Activated T-cell treated with anti-CD3 and anti-CD28 coated beads, Interleukin-2, amount 50 U/mL, for 4 hours (primary cell): ENCODE measurements at regions not wholly inside any gene's neighbourhood (a gene's known extent, or its start where the extent isn't known, plus 50 kb on each side); places are given as distances from the start of the nearest gene placed in this dataset.
"Not testable (repeated sequence)": the region's sequence is repeated elsewhere in the genome, so short reads cannot be mapped to it uniquely, and the experiment has no call there.

Experiments used
- ATAC-seq, 2 donors: fragments of 200-7000 bp; cut with Tn5 transposase; one replicate each; pipeline ENCODE4 v1.10.0; 2021
- DNase-seq: peaks from one replicate; pipeline ENCODE4 v3.0.0-alpha.2; 2020
- H3K27me3 Mint-ChIP-seq: one replicate; pipeline ENCODE4 v1.8.0; 2021; ENCODE audit warnings: low read depth, mixed read lengths
- H3K36me3 Mint-ChIP-seq: one replicate; pipeline ENCODE4 v1.8.0; 2022; ENCODE audit warnings: mixed read lengths; ENCODE audit not compliant: insufficient read depth
- H3K4me1 Mint-ChIP-seq: one replicate; pipeline ENCODE4 v1.8.0; 2021; ENCODE audit warnings: low read depth, mixed read lengths
- H3K4me3 Mint-ChIP-seq: one replicate; pipeline ENCODE4 v1.8.0; 2021; ENCODE audit warnings: mild to moderate bottlenecking, moderate library complexity, mixed read lengths
- H3K9me3 Mint-ChIP-seq: one replicate; pipeline ENCODE4 v1.8.0; 2021; ENCODE audit warnings: mixed read lengths

DNA sequence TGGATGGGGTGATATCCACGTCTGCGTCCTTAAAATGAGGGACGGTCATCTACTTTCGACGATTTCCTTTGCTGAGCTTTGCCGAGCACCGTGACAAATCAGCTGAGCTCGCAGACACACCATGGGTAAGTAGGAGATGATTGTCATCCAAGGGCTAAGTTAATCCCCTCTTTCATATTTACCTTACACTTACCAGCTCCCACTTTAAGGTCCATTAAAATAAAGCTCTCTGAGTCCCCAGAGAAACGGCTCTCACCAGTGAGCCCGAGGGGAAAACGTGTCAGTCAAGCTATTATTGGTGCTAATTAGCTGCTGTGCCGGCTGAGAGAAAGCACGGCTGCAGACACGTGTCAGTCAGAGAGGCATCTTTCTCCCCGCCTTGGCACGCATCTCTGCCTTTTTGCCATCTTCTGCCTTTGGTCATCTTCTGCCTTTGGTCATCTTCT is 72.2 kb downstream of the CRLF2 start:
- no peaks in the 10 kb centered on the region for H3K9me3 Mint-ChIP-seq
- ATAC-seq (no peak), DNase-seq (no peak)
- H3K36me3 Mint-ChIP-seq = no peaks in the 10 kb centered on the region
- no peak overlapping the region for H3K4me3 Mint-ChIP-seq
- no peaks in the 10 kb centered on the region for H3K4me1 Mint-ChIP-seq
- H3K27me3 Mint-ChIP-seq = no peaks in the 10 kb centered on the region

DNA sequence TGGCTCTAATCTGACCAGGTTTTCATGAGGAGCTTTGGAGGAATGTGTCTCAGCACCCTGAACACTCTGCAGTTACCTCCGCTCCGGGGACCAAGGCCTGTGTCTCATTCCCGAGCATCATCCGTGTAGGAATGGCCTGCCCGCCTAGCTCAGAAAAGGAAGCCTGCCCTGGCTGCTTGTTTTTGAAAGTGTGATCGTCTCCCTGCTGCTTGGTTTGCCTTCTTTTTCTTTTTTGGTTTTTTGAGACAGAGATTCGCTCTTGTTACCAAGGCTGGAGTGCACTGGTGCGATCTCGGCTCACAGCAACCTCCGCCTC is 73.3 kb downstream of the CRLF2 start:
- no peaks in the 10 kb centered on the region for H3K4me1 Mint-ChIP-seq
- no peaks in the 10 kb centered on the region for H3K9me3 Mint-ChIP-seq
- H3K36me3 Mint-ChIP-seq = no peaks in the 10 kb centered on the region
- ATAC-seq (no peak), DNase-seq (no peak)
- no peak overlapping the region for H3K4me3 Mint-ChIP-seq
- H3K27me3 Mint-ChIP-seq = no peaks in the 10 kb centered on the region

DNA sequence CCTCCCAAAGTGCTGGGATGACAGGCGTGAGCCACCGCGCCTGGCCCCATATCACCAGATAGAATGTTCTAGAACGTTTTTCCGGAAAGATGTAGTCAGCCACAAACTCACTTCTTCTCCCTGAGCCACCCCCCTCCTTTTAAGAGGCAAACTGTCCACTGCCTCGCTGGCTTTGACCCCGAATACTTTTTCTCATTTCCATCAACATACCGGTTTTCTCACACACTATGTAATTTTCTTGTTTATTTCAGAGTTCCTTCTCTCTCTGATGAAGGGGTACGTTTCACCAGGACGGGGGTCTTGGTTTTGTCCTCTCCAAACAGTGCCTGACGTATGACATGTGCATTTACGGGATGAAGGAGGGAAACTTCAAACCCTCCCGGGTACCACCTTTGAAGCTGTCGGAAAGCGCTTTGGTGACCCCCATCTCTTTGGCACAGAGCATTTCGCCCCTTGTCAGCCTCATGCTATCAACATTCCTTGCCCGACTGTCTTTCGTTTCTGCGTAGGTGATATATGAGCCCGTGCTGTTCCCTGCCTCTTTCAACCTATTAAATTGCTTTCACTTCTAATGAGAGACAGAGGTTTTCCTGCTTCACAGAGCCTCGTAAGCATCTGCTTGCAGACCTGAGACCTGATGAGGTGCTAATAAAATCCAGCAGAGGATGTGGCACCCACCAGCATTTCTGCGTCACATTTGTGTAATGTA is 73.8 kb downstream of the CRLF2 start:
- no peaks in the 10 kb centered on the region for H3K27me3 Mint-ChIP-seq
- H3K4me1 Mint-ChIP-seq = no peaks in the 10 kb centered on the region
- H3K9me3 Mint-ChIP-seq = no peaks in the 10 kb centered on the region
- no peak overlapping the region for H3K4me3 Mint-ChIP-seq
- no peaks in the 10 kb centered on the region for H3K36me3 Mint-ChIP-seq
- ATAC-seq (no peak), DNase-seq (no peak)

DNA sequence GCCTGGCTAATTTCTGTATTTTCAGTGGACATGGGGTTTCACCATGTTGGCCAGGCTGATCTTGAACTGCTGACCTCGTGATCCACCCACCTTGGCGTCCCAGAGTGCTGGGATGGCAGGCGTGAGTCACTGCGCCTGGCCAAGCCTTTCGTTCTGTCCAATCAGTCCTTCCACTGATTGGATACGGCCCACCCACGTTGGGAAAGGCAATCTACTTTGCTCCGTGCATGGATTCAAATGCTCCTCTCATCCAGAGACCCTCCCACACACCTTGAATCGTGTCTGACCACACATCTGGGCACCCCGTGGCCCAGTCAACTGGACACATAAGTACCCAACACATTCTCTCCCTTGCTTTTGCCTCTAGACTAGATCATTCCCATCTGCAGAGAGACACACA is 74.9 kb downstream of the CRLF2 start:
- ATAC-seq (no peak), DNase-seq (no peak)
- no peaks in the 10 kb centered on the region for H3K4me1 Mint-ChIP-seq
- H3K36me3 Mint-ChIP-seq = no peaks in the 10 kb centered on the region
- no peaks in the 10 kb centered on the region for H3K27me3 Mint-ChIP-seq
- H3K4me3 Mint-ChIP-seq = no peak overlapping the region
- H3K9me3 Mint-ChIP-seq = no peaks in the 10 kb centered on the region

DNA sequence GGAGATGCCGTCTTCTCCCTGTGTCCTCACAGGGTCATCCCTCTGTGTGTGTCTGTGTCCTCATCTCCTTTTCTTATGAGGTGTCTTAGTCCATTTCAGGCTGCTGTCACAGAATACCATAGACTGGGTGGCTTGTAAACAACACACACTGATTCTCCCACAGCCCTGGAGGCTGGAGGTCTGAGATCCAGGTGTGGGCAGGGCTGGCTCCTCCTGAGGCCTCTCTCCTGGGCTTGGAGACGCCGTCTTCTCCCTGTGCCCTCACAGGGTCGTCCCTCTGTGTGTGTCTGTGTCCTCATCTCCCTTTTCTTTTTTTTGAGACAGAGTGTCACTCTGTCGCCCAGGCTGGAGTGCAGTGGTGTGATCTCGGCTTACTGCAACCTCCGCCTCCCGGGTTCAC is 75.9 kb downstream of the CRLF2 start:
- not testable (repeated sequence) for H3K4me1 Mint-ChIP-seq, H3K36me3 Mint-ChIP-seq, H3K4me3 Mint-ChIP-seq, H3K27me3 Mint-ChIP-seq, ATAC-seq, DNase-seq, H3K9me3 Mint-ChIP-seq

DNA sequence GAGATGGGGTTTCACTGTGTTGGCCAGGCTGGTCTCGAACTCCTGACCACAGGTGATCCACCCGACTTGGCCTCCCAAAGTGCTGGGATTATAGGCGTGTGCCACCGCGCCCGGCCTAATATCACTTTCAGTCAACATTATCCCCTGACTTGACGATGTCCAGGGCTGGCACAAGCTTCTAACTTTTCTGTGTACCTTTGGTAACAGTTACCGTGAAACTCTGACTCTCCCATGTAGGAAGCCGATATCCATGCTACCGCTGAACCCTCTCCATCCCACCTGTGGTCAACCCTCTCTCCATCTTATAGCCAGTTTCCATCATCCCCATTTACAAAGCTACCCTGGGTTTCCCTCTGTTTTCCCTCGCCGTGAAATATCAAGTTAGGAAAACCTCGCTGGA is 77.5 kb downstream of the CRLF2 start:
- no peaks in the 10 kb centered on the region for H3K9me3 Mint-ChIP-seq
- H3K36me3 Mint-ChIP-seq = no peaks in the 10 kb centered on the region
- H3K4me1 Mint-ChIP-seq = no peaks in the 10 kb centered on the region
- H3K4me3 Mint-ChIP-seq = no peak overlapping the region
- DNase-seq (no peak), ATAC-seq (no peak)
- H3K27me3 Mint-ChIP-seq = no peaks in the 10 kb centered on the region

DNA sequence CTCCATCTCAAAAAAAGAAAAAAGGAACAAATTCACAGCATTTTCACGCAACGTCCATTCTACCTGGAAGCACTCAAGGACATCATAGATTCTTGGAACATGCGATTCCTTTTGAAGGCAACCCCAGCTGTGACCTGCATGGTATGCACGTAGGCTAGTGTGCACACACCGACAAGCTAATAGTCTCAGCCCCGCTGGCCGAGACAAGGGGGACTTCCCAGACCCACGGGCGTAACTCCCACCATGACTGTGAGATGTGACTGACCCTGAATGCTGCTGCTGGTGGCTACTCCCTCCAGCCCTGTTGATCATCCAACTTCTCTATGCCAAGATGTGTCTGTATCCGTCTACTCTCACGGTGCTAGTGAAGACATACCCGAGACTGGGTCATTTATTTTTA is 78.3 kb downstream of the CRLF2 start:
- DNase-seq (no peak), ATAC-seq (no peak)
- Mint-ChIP-seq H3K4me3 (no peak overlapping the region), H3K36me3 (no peaks in the 10 kb centered on the region), H3K27me3 (no peaks in the 10 kb centered on the region), H3K9me3 (no peaks in the 10 kb centered on the region), H3K4me1 (no peaks in the 10 kb centered on the region)

DNA sequence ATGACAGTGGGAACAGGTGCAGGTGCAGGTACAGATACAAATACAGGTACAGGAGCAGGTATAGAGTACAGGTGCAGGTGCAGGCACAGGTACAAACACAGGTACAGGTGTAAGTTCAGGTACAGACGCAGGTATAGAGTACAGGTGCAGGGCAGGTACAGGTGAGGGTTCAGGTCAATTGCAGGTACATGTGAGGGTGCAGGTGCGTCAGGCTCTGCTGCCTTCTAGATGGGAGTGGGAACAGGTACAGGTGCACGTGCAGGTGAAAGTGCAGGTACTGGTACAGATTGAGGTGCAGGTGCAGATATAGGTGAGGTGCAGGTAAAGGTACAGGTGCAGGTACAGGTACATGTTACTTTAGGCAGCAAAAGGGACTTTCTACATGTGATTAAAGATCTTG is 85.7 kb downstream of the CRLF2 start:
- Mint-ChIP-seq H3K27me3 (peaks cover 26% of the 10 kb centered on the region), H3K4me1 (no peaks in the 10 kb centered on the region), H3K4me3 (no peak overlapping the region), H3K9me3 (no peaks in the 10 kb centered on the region), H3K36me3 (no peaks in the 10 kb centered on the region)
- ATAC-seq (no peak), DNase-seq (no peak)

DNA sequence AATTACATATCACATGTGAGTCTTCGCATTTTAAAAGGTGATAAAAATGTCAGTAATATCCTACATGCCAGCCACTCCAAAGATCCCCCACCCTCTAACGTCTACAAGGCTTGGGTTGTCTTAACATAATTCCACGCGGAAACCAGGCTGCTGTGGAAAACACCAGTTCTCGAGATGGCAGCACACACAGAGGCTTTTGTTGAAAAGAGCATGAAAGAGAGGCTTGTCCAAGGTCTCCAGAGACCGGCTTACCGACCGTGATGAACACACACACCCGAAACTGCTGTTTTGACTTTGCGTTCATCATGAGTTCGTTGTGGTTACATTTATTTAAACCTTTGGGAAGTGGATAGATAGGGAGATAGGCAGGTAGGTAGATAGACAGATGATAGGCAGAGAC is 87.9 kb downstream of the CRLF2 start:
- H3K36me3 Mint-ChIP-seq = no peaks in the 10 kb centered on the region
- peaks cover 36% of the 10 kb centered on the region for H3K27me3 Mint-ChIP-seq
- H3K9me3 Mint-ChIP-seq = no peaks in the 10 kb centered on the region
- no peak overlapping the region for H3K4me3 Mint-ChIP-seq
- no peak for DNase-seq
- no peaks in the 10 kb centered on the region for H3K4me1 Mint-ChIP-seq
- ATAC-seq = no peak

DNA sequence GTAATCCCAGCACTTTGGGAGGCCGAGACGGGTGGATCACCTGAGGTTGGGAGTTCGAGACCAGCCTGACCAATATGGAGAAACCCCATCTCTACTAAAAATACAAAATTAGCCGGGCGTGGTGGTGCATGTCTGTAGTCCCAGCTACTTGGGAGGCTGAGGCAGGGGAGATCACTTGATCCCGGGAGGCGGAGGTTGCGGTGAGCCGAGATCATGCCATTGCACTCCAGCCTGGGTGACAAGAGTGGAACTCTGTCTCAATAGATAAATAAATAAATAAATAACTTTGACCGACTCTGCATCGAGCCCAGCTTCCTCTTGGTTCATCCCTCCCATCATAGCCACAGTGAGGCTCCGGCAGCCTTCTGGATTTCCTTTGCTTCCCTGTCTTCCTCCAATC is 89.6 kb downstream of the CRLF2 start:
- peaks cover 37% of the 10 kb centered on the region for H3K27me3 Mint-ChIP-seq
- H3K36me3 Mint-ChIP-seq, ATAC-seq, DNase-seq, H3K9me3 Mint-ChIP-seq, H3K4me3 Mint-ChIP-seq, H3K4me1 Mint-ChIP-seq: not testable (repeated sequence)

DNA sequence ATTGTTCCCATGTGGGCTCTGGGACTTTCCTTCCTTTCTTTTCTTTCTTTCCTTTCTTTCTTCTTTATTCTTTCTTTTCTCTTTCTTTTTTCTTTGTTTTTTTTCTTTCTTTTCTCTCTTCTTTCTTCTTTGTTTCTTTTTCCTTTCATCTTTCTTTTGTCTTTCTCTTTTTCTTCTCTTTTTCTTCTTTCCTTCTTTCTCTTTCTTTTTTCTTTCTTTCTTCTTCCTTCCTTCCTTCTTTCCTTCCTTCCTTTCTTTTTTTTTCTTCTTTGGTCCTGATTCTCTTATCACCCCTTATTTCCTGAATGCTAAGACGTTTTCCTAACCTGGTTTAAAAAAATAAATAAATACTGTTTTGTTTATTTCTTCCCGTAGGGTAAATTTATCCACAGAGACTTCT is 93.2 kb downstream of the CRLF2 start:
- ATAC-seq (no peak), DNase-seq (no peak)
- H3K9me3 Mint-ChIP-seq = no peaks in the 10 kb centered on the region
- peaks cover 35% of the 10 kb centered on the region for H3K27me3 Mint-ChIP-seq
- no peaks in the 10 kb centered on the region for H3K4me1 Mint-ChIP-seq
- H3K36me3 Mint-ChIP-seq = no peaks in the 10 kb centered on the region
- H3K4me3 Mint-ChIP-seq = no peak overlapping the region

DNA sequence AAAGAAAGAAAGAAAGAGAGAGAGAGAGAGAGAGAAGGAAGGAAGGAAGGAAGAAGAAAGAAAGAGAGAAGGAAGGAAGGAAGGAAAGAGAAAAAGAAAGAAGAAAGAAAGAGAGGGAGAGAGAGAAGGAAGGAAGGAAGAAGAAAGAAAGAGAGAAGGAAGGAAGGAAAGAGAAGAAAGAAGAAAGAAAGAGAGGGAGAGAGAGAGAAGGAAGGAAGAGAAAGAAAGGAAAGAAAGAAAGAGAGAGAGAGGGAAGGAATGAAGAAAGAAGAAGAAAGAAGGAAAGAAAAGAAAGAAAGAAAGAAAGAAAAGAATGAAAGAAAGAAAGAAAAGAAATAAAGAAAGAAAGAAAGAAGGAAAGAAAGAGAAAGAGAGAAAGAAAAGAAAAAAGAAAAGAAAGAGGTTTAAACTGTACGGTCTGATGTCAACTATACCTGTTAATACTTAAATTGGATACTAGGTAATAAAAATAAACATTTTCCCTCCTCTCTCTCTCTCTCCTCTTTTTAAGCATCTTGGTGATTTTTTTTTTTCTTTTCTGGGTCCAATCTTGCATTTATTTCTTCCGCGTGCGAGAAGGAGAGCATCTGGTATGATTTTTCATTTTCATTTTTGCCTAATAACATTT is 93.8 kb downstream of the CRLF2 start:
- Mint-ChIP-seq H3K9me3 (no peaks in the 10 kb centered on the region), H3K27me3 (peaks cover 31% of the 10 kb centered on the region), H3K4me1 (no peaks in the 10 kb centered on the region), H3K36me3 (no peaks in the 10 kb centered on the region), H3K4me3 (no peak overlapping the region)
- ATAC-seq (no peak), DNase-seq (no peak)

DNA sequence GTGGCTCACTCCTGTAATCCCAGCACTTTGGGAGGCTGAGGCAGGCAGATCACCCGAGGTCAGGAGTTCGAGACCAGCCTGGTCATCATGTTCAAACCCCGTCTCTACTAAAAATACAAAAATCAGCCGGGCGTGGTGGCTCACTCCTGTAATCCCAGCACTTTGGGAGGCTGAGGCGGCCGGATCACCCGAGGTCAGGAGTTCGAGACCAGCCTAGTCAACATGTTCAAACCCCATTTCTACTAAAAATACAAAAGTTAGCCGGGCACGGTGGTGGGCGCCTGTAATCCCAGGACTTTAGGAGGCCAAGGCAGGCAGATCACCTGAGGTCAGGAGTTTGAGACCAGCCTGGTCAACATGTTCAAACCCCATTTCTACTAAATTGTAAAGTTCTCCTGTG is 97.0 kb downstream of the CRLF2 start:
- not testable (repeated sequence) for ATAC-seq, DNase-seq, H3K9me3 Mint-ChIP-seq, H3K4me3 Mint-ChIP-seq, H3K4me1 Mint-ChIP-seq, H3K36me3 Mint-ChIP-seq
- peaks cover 21% of the 10 kb centered on the region for H3K27me3 Mint-ChIP-seq

DNA sequence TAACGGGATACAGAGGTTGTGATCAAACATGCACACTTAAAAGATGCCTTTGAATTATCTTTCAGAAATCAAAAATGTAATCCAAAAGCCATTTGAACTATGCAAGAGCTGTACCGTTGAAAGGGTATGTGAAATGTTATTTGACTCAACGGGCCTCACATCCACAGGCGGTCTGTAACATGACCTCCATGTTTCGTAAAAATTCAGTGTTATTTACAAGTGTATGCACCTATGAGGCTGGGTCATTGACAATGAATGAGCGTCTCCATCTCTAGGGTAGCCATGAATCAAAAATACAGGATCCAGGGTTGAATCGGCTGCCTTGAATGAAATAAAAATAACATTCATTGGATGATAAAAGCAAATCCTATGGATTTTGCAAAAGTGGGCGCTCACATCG is 100.1 kb downstream of the CRLF2 start:
- Mint-ChIP-seq H3K27me3 (peaks cover 22% of the 10 kb centered on the region), H3K4me3 (no peak overlapping the region)

DNA sequence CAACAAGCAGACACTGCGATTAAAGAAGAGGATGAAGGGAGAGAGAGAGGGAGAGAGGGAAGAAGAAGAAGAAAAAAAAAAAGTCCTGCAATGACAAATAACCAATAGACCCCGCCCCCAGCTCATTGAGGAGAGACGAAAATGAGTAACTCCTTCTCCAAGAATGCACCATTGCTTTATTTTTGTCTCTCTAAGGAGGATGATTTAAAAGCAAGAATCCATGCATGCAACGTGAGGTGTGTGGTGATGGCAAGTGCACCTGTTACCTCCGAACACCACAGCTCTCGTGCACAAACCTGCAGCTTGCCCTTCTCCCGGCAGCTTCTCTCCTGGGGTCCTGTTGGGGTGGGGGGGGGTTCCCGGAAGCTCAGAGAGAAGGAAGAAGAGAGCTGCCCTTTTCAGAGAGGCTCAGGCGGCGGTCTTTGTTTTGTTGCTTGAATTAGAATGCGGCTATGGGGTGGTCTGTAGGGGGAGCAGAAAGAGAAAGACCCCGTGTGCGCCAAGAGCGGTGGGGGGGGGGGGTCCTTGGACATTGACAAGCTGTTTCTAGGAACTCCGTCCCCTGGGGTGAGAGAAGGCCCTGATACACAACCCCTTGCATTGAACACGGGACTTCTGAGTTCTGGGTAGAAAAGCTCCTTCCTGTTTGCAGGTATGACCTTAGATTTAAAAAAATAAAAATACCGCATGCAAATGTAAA is 100.7 kb downstream of the CRLF2 start:
- ATAC-seq = no peak
- Mint-ChIP-seq H3K9me3 (no peaks in the 10 kb centered on the region), H3K27me3 (peaks cover 21% of the 10 kb centered on the region), H3K4me1 (peaks cover 5% of the 10 kb centered on the region), H3K4me3 (no peak overlapping the region), H3K36me3 (no peaks in the 10 kb centered on the region)
- no peak for DNase-seq

More for the DNA sequence above, 100.1 kb downstream of the CRLF2 start:
- Mint-ChIP-seq H3K9me3 (no peaks in the 10 kb centered on the region), H3K4me1 (peaks cover 5% of the 10 kb centered on the region), H3K36me3 (no peaks in the 10 kb centered on the region)
- DNase-seq (no peak), ATAC-seq (no peak)
